ENCODE measurements at regions not wholly inside any gene's neighbourhood (a gene's known extent, or its start where the extent isn't known, plus 50 kb on each side); places are given as distances from the start of the nearest gene placed in this dataset.

GRCh38 chr3:153001210-153002078 is 160.6 kb upstream of the RAP2B start:
- ATAC-seq, result peak; percentile 21
- H3K4me3 ChIP-seq, result no peak overlapping the region
- DNase-seq, result no peak
- no peaks in the 10 kb centered on the region for H3K36me3 ChIP-seq (ENCODE audit: low read depth)
- intact Hi-C loops (cut with DNase I, micrococcal nuclease), result no loop called here
- H3K9me3 ChIP-seq, result no peaks in the 10 kb centered on the region
- peaks cover 5% of the 10 kb centered on the region for H3K4me1 ChIP-seq (ENCODE audit: low read depth)
- TF ChIP-seq, protein P1, sequence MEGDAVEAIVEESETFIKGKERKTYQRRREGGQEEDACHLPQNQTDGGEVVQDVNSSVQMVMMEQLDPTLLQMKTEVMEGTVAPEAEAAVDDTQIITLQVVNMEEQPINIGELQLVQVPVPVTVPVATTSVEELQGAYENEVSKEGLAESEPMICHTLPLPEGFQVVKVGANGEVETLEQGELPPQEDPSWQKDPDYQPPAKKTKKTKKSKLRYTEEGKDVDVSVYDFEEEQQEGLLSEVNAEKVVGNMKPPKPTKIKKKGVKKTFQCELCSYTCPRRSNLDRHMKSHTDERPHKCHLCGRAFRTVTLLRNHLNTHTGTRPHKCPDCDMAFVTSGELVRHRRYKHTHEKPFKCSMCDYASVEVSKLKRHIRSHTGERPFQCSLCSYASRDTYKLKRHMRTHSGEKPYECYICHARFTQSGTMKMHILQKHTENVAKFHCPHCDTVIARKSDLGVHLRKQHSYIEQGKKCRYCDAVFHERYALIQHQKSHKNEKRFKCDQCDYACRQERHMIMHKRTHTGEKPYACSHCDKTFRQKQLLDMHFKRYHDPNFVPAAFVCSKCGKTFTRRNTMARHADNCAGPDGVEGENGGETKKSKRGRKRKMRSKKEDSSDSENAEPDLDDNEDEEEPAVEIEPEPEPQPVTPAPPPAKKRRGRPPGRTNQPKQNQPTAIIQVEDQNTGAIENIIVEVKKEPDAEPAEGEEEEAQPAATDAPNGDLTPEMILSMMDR (IDR thresholded peaks at IDR 0.05), result no peak

DNA sequence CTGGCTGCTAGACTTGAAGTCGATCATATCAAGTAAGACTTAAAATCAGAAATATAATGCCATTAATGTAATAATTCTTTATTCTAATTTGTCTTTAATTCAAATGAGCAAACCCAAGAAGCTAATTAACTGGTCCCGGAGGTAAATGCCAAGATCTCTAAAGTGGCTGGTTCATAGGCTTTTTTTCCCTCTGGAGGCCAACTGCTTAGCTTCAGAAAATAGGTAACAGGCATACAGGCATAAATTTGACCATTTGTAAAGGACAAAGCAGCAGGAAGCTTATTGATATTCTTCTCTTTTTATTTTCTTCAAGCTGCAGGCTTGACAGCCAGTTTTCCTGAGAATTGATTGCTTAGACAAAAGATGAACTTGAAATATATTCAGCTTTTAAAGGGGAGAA is 158.6 kb upstream of the RAP2B start:
- intact Hi-C loops (cut with DNase I, micrococcal nuclease), result no loop called here
- no peaks in the 10 kb centered on the region for H3K36me3 ChIP-seq (ENCODE audit: low read depth)
- TF ChIP-seq, protein P1 (IDR thresholded peaks at IDR 0.05), result no peak
- H3K4me3 ChIP-seq, result no peak overlapping the region
- H3K9me3 ChIP-seq, result no peaks in the 10 kb centered on the region
- H3K4me1 ChIP-seq (ENCODE audit: low read depth), result peaks cover 5% of the 10 kb centered on the region
- no peak for ATAC-seq
- no peak for DNase-seq

DNA sequence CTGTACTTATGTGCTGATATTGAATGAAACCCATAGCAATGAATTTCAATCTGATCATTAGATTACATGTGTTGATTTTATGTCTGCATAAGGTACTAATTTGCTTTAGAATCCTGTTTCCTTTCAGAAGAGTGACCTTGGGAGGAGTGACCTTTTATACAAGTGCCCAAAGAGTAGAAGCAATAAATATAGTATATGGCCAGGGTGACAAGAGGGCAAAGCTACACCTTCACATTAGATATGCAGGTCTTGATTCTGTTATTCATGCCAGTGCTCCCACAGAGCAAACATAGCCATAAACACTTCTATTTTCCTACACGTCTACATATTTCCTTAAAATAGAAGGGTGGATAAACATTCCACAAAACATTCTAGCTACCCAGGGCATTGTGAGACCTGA is 158.2 kb upstream of the RAP2B start:
- H3K36me3 ChIP-seq (ENCODE audit: low read depth), result no peaks in the 10 kb centered on the region
- TF ChIP-seq, protein P1 (IDR thresholded peaks at IDR 0.05), result no peak
- intact Hi-C loops (cut with DNase I, micrococcal nuclease), result no loop called here
- DNase-seq (no peak), ATAC-seq (peak; percentile 79)
- peaks cover 5% of the 10 kb centered on the region for H3K4me1 ChIP-seq (ENCODE audit: low read depth)
- no peak overlapping the region for H3K4me3 ChIP-seq
- no peaks in the 10 kb centered on the region for H3K9me3 ChIP-seq

DNA sequence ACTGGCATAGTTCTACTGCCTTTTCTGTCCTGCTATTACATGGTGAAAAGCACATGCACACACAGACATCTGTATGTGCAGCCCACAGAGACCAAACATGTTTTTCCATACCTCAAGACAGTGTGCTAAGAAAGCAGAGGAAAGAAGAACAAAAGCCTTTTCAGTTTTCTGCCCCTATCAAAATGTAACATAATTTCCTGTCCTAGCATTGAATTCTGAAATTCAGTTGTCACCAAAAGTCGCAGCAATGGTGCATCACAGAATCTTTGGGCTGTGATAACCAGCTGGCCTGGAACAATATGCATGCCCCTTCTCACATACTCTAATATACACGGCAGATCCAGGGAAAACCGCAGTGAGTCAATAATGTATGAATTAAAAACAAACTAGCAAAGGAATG is 153.8 kb upstream of the RAP2B start:
- ATAC-seq, result no peak
- TF ChIP-seq, protein P1 (IDR thresholded peaks at IDR 0.05), result no peak
- intact Hi-C loops (cut with DNase I, micrococcal nuclease), result no loop called here
- Histone ChIP-seq H3K9me3 (no peaks in the 10 kb centered on the region), H3K4me3 (no peak overlapping the region), H3K4me1 (ENCODE audit: low read depth) (peaks cover 3% of the 10 kb centered on the region), H3K36me3 (ENCODE audit: low read depth) (no peaks in the 10 kb centered on the region)
- no peak for DNase-seq

DNA sequence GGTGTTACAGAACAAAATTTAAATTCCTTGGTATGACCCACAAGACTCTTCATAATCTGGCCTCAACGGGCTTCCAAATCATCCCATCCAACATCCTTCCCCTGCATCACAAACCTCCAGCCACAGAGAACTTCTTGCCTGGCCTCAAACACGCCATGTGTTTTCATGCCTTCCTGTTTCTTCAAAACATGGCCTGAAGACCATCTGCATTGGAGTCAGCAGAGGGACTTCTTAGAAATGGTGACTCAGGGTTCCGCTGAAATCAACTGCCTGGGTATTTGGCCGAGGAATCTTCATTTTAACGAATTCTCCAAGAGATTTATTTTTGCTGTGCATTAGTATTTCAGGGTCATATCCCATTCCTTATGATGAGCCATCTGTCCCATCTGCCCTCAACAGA is 138.1 kb upstream of the RAP2B start:
- no peaks in the 10 kb centered on the region for H3K36me3 ChIP-seq (ENCODE audit: low read depth)
- no peaks in the 10 kb centered on the region for H3K4me1 ChIP-seq (ENCODE audit: low read depth)
- no peak overlapping the region for H3K4me3 ChIP-seq
- intact Hi-C loops (cut with DNase I, micrococcal nuclease), result no loop called here
- H3K9me3 ChIP-seq, result no peaks in the 10 kb centered on the region
- TF ChIP-seq, protein P1 (IDR thresholded peaks at IDR 0.05), result no peak
- ATAC-seq, result no peak
- DNase-seq, result no peak

All from mucosa of descending colon (tissue), 3 donors.